ENCODE measurements at regions not wholly inside any gene's neighbourhood (a gene's known extent, or its start where the extent isn't known, plus 50 kb on each side); places are given as distances from the start of the nearest gene placed in this dataset.

DNA sequence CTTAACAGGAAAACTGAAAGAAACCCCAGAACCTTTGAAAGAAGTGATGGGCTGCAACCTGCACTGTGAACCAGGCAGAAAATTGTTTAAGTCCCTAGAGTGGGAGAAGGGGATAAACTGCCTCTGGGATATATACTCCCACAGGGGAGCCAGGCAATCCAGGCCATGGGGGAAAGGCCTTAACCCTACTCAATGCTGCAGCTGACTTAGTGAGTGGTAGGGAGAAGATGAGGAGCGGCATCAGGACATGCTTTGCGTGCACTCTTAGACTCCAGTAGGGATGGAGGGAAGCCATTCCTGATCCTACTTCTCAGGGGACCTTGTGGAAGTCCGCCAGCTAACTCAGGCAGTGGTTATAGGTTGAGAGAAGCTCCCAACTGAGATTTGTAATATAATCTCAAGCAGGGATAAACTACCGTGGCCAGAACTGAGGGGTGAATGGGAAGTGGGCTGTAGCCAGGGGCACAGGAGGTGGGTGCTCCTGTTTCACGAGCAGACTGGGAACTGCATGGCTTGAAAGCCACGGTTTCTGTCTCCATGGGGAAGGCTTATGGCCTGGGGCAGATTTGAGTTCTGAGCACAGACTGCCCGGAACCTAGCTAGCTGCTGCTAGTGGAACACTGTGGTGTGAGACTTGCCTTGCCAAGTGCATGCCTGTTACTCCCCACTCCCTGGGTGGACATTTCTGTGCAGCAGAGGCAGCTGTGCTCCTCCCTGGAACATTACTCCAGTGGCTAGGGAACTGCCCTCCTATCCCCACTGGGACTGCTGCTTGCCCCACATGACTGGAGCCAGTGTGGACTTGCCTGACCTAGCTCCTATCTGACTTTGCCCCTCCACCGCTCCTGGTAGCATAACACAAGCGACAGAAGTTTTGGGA lies 119.2 kb upstream of the SCAF11 start:
- Histone ChIP-seq H3K36me3 (ENCODE audit: control insufficient read depth in 5 of 5, insufficient read depth in 5 of 5, low read length in 5 of 5) (no peaks in the 10 kb centered on the region), H3K4me1 (ENCODE audit: control insufficient read depth in 5 of 5, insufficient read depth in 5 of 5, low read length in 5 of 5) (peaks cover 0 to 3% (median 0%) of the 10 kb centered on the region in 5 donors), H3K27ac (ENCODE audit: low read depth, low read length) (no peak overlapping the region), H3K4me3 (ENCODE audit: low read depth in 1 of 5, low read length in 5 of 5) (no peak overlapping the region), H3K9me3 (ENCODE audit: control insufficient read depth in 5 of 5, low read length in 5 of 5) (peaks cover 0 to 8% (median 0%) of the 10 kb centered on the region in 5 donors), H3K9ac (ENCODE audit: low read length in 5 of 5) (no peak overlapping the region), H3K27me3 (ENCODE audit: control insufficient read depth in 5 of 5, insufficient read depth in 4 of 5, low read length in 5 of 5) (no peaks in the 10 kb centered on the region)

DNA sequence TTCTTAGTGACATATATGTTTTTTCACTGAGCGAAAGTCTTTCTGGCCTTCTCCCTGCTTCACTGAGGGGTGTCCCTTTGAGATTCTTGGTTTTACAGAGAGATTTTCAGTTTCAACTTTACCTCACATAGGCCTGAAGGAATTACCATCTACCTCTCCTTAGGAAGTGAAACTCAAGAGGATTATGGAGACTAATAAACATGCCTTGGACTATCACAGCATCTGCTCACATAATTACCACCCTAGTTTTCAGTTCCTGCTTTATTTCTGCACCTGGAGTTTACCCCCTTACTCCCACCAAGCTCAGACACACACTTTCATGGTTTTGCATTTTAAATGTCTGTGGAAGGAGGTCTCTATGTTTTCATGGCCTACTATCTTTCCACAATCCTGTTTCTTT lies 118.3 kb upstream of the SCAF11 start:
- no peak overlapping the region for H3K9ac ChIP-seq (ENCODE audit: low read length in 5 of 5)
- H3K9me3 ChIP-seq (ENCODE audit: control insufficient read depth in 5 of 5, low read length in 5 of 5): peaks cover 0 to 8% (median 0%) of the 10 kb centered on the region in 5 donors
- peaks cover 0 to 3% (median 0%) of the 10 kb centered on the region in 5 donors for H3K4me1 ChIP-seq (ENCODE audit: control insufficient read depth in 5 of 5, insufficient read depth in 5 of 5, low read length in 5 of 5)
- no peaks in the 10 kb centered on the region for H3K36me3 ChIP-seq (ENCODE audit: control insufficient read depth in 5 of 5, insufficient read depth in 5 of 5, low read length in 5 of 5)
- H3K27ac ChIP-seq (ENCODE audit: low read depth, low read length): no peak overlapping the region
- H3K27me3 ChIP-seq (ENCODE audit: control insufficient read depth in 5 of 5, insufficient read depth in 4 of 5, low read length in 5 of 5): no peaks in the 10 kb centered on the region
- H3K4me3 ChIP-seq (ENCODE audit: low read depth in 1 of 5, low read length in 5 of 5): no peak overlapping the region

DNA sequence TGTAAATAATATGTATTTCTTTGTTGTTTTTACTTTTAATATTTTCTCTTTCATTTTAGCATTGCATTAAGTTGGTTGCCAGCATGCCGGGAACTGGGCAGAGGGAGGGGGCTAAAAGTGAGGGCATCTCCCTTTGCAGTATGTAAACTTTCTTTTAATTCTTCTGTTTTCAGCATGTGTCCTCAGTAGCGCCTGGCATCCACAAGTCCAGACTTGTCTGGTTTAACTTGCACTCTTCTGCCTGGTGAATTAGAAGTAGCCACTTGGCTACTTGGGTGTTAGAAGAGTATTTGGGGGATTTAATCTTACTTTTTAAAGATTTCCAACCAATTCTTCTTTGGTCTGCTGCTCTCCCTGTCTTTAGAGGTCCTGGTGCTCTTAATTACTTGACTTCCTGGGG lies 117.2 kb upstream of the SCAF11 start:
- H3K27ac ChIP-seq (ENCODE audit: low read depth, low read length): no peak overlapping the region

DNA sequence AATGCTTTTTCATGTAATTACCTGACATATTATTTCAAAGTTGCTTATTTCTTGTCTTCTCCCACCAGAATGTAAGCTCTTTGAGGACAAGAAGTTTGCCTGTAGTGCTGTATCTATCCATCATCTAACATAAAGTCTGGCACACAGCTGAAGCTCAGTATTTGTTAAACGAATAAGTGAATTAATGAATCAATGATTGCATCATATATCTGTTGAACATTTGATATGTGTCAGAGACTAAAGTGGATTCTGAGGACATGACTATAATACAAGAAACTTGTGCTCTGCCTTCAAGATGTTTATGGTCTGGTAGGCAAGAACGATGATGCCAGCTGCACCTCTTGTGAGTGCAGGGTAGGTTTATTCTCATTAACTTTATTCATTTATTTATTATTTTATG lies 115.4 kb upstream of the SCAF11 start:
- Histone ChIP-seq H3K9me3 (ENCODE audit: control insufficient read depth in 5 of 5, low read length in 5 of 5) (no peaks in the 10 kb centered on the region), H3K27me3 (ENCODE audit: control insufficient read depth in 5 of 5, insufficient read depth in 4 of 5, low read length in 5 of 5) (no peaks in the 10 kb centered on the region), H3K9ac (ENCODE audit: low read length in 5 of 5) (no peak overlapping the region), H3K27ac (ENCODE audit: low read depth, low read length) (no peak overlapping the region), H3K4me1 (ENCODE audit: control insufficient read depth in 5 of 5, insufficient read depth in 5 of 5, low read length in 5 of 5) (peaks cover 0 to 3% (median 0%) of the 10 kb centered on the region in 5 donors), H3K4me3 (ENCODE audit: low read depth in 1 of 5, low read length in 5 of 5) (no peak overlapping the region), H3K36me3 (ENCODE audit: control insufficient read depth in 5 of 5, insufficient read depth in 5 of 5, low read length in 5 of 5) (no peaks in the 10 kb centered on the region)

More for the DNA sequence above, 117.2 kb upstream of the SCAF11 start:
- no peaks in the 10 kb centered on the region for H3K27me3 ChIP-seq (ENCODE audit: control insufficient read depth in 5 of 5, insufficient read depth in 4 of 5, low read length in 5 of 5)
- H3K36me3 ChIP-seq (ENCODE audit: control insufficient read depth in 5 of 5, insufficient read depth in 5 of 5, low read length in 5 of 5): no peaks in the 10 kb centered on the region
- H3K9ac ChIP-seq (ENCODE audit: low read length in 5 of 5): no peak overlapping the region
- peaks cover 0 to 3% (median 0%) of the 10 kb centered on the region in 5 donors for H3K4me1 ChIP-seq (ENCODE audit: control insufficient read depth in 5 of 5, insufficient read depth in 5 of 5, low read length in 5 of 5)
- peaks cover 0 to 5% (median 0%) of the 10 kb centered on the region in 5 donors for H3K9me3 ChIP-seq (ENCODE audit: control insufficient read depth in 5 of 5, low read length in 5 of 5)
- H3K4me3 ChIP-seq (ENCODE audit: low read depth in 1 of 5, low read length in 5 of 5): no peak overlapping the region

DNA sequence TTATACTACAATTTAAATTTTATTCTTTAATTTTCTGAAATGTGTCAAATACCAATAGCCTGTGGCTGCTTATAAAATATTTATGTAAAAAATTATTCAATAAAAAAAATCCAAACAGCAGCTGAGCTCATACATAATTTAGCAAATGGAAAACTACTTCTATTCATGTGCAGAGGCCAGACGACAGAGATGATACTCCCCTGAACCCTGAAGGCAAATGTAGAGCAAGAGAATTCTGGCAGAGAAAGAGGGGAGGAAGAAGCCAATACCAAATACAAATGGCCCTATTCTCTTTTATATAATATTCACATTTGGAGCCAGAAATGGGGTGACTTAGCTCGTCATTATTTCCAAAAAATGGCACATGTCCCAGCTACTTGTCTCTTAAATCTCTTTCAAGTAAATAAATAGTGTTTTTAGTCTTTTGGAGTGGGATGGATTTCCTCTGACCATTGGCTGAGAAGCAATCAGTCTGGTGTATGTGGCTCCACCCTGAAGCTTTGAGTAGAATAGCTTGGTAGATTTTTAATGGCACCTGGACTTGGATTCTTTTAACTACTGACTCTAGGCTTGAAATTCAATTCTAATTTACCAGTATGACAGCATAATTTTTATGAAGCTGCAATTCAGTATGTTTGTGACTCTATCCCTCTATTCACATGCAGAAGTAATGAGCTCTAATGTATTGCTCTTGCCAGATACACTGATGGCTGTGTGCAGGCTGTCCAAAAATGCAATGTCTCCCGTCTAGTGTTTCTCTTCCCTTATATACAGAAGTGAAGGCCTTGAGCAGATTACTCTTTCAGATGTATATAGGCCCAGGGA lies 113.4 kb upstream of the SCAF11 start:
- Histone ChIP-seq H3K27ac (ENCODE audit: low read depth, low read length) (no peak overlapping the region), H3K9me3 (ENCODE audit: control insufficient read depth in 5 of 5, low read length in 5 of 5) (peaks cover 0 to 2% (median 0%) of the 10 kb centered on the region in 5 donors), H3K4me3 (ENCODE audit: low read depth in 1 of 5, low read length in 5 of 5) (no peak overlapping the region), H3K27me3 (ENCODE audit: control insufficient read depth in 5 of 5, insufficient read depth in 4 of 5, low read length in 5 of 5) (no peaks in the 10 kb centered on the region), H3K36me3 (ENCODE audit: control insufficient read depth in 5 of 5, insufficient read depth in 5 of 5, low read length in 5 of 5) (no peaks in the 10 kb centered on the region), H3K9ac (ENCODE audit: low read length in 5 of 5) (no peak overlapping the region), H3K4me1 (ENCODE audit: control insufficient read depth in 5 of 5, insufficient read depth in 5 of 5, low read length in 5 of 5) (no peaks in the 10 kb centered on the region)

DNA sequence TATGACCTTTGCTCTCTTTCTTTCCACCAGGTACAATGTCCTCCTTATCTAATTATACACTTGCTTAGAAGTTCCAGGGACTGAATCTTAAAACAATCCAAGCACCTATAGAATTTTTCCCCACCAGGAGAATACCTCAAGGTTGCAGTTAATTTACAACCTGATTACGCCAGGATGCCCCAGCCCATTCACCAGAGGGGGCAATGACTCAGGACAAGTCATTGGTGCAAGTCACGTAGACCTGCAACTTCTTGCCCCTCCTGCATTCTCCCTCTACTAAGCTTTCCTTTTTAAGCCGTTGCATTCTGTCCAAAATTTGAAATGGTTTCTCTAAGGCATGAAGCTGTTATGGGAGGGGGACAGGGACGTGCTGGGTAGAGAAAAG lies 111.1 kb upstream of the SCAF11 start:
- no peaks in the 10 kb centered on the region for H3K36me3 ChIP-seq (ENCODE audit: control insufficient read depth in 5 of 5, insufficient read depth in 5 of 5, low read length in 5 of 5)
- H3K27me3 ChIP-seq (ENCODE audit: control insufficient read depth in 5 of 5, insufficient read depth in 4 of 5, low read length in 5 of 5): no peaks in the 10 kb centered on the region
- no peak overlapping the region for H3K9ac ChIP-seq (ENCODE audit: low read length in 5 of 5)
- no peak overlapping the region for H3K4me3 ChIP-seq (ENCODE audit: low read depth in 1 of 5, low read length in 5 of 5)
- H3K27ac ChIP-seq (ENCODE audit: low read depth, low read length): no peak overlapping the region
- peaks cover 0 to 2% (median 0%) of the 10 kb centered on the region in 5 donors for H3K9me3 ChIP-seq (ENCODE audit: control insufficient read depth in 5 of 5, low read length in 5 of 5)
- no peaks in the 10 kb centered on the region for H3K4me1 ChIP-seq (ENCODE audit: control insufficient read depth in 5 of 5, insufficient read depth in 5 of 5, low read length in 5 of 5)

DNA sequence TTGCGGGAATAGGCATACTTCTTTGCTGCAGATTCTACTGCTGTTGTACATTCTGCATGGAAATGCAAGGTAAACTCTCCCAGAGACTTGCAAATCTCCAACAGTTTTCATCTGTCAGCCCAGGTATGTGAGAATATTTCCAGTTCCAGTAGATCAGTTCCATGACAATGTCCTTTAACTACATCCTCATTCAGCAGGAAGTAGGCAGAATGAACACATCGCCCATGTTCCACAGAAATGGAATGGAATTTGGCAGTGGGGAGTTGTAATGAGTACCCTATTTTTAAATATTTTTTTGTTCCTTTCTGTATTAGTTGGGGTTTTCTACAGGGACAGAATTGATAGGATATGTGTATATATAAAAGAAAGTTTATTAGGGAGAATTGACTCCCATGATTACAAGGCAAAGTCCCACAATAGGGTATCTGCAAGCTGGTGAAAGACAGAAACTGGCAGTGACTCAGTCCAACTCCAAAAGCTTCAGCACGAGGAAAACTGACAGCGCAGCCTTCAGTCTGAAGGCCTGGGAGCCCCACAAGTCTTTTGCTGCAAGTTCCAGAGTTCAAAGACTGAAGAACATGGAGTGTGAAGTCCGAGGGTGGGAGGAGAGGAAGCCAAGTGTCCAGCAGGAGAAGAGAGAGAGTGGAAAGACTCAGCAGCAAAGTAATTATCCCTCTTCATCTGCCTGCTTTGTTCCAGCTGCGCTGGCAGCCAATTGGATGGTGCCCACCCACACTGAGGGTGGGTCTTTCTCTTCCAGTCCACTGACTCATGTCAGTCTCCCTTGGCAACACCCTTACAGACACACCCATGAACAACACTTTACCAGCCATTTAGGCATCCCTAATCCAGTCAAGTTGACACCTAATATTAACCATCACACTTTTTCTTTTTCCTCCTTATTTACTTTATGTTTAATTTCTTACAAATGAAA lies 110.4 kb upstream of the SCAF11 start:
- Histone ChIP-seq H3K9me3 (ENCODE audit: control insufficient read depth in 5 of 5, low read length in 5 of 5) (peaks cover 0 to 2% (median 0%) of the 10 kb centered on the region in 5 donors), H3K4me1 (ENCODE audit: control insufficient read depth in 5 of 5, insufficient read depth in 5 of 5, low read length in 5 of 5) (no peaks in the 10 kb centered on the region), H3K27ac (ENCODE audit: low read depth, low read length) (no peak overlapping the region), H3K4me3 (ENCODE audit: low read depth in 1 of 5, low read length in 5 of 5) (no peak overlapping the region), H3K9ac (ENCODE audit: low read length in 5 of 5) (no peak overlapping the region), H3K36me3 (ENCODE audit: control insufficient read depth in 5 of 5, insufficient read depth in 5 of 5, low read length in 5 of 5) (no peaks in the 10 kb centered on the region), H3K27me3 (ENCODE audit: control insufficient read depth in 5 of 5, insufficient read depth in 4 of 5, low read length in 5 of 5) (no peaks in the 10 kb centered on the region)

DNA sequence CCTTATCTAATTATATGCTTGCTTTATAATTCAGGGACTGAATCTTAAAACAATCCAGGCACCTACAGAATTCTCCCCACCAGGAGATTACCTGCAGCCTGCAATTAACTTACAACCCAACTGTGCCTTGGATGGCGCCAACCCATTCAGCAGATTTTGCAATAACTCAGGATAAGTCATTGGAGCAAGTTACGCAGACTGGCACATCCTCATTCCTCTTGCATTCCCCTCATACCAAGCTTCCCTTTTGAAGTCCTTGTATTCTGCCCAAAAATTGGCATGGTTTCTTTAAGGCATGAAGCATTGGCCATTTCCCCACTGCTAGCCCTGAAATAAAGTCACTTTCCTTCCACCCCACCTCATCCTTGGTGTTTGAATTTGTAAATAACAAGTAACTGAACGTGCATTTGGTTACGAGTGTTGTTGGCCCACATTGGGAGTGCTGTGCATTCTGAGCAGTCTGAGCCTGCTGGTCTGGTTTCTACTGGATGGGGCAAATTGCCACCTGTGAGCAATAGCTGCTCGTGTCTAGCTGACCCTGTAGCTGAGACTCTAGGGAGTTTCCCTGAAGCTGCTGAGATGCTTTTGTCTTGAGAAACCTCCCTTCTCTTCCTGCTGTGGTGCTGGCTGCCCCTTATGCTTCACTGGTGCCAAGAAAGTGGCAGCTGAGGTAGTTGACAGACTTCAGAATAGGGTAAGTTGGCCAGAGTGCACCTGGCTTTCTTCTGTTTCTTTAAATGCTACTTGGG lies 99.2 kb upstream of the SCAF11 start:
- Histone ChIP-seq H3K9me3 (ENCODE audit: control insufficient read depth in 5 of 5, low read length in 5 of 5) (peaks cover 0 to 17% (median 11%) of the 10 kb centered on the region in 5 donors), H3K27ac (ENCODE audit: low read depth, low read length) (no peak overlapping the region), H3K4me3 (ENCODE audit: low read depth in 1 of 5, low read length in 5 of 5) (no peak overlapping the region), H3K27me3 (ENCODE audit: control insufficient read depth in 5 of 5, insufficient read depth in 4 of 5, low read length in 5 of 5) (no peaks in the 10 kb centered on the region), H3K4me1 (ENCODE audit: control insufficient read depth in 5 of 5, insufficient read depth in 5 of 5, low read length in 5 of 5) (no peaks in the 10 kb centered on the region), H3K36me3 (ENCODE audit: control insufficient read depth in 5 of 5, insufficient read depth in 5 of 5, low read length in 5 of 5) (no peaks in the 10 kb centered on the region), H3K9ac (ENCODE audit: low read length in 5 of 5) (no peak overlapping the region)

DNA sequence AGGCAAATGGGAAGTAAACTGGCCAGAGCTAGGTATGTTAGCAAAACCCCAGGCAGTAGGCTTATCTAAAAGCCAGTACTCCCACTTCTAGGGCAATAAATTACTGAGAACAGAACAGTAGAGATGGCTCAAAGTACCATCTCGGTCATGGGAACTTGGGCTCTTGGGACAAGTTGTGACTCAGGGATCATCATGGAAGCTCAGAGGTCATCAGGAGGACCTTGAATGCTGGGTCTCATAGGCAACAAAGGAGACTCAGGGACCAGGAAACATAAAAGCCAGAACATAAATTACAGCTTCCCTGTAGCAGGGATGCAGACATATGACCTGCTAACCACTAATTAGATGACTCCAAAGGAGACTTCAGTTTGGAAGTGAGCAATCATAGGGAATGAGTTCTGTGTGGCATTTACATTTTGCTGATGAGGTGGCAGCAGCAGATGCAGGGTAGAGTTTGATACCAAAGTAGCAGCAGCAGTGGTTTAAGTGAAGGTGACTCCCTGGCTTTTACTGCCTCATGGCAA lies 97.6 kb upstream of the SCAF11 start:
- Histone ChIP-seq H3K9me3 (ENCODE audit: control insufficient read depth in 5 of 5, low read length in 5 of 5) (peaks cover 0 to 24% (median 13%) of the 10 kb centered on the region in 5 donors), H3K9ac (ENCODE audit: low read length in 5 of 5) (no peak overlapping the region)

More for the DNA sequence above, 97.6 kb upstream of the SCAF11 start:
- Histone ChIP-seq H3K4me3 (ENCODE audit: low read depth in 1 of 5, low read length in 5 of 5) (no peak overlapping the region), H3K27ac (ENCODE audit: low read depth, low read length) (no peak overlapping the region), H3K4me1 (ENCODE audit: control insufficient read depth in 5 of 5, insufficient read depth in 5 of 5, low read length in 5 of 5) (no peaks in the 10 kb centered on the region), H3K27me3 (ENCODE audit: control insufficient read depth in 5 of 5, insufficient read depth in 4 of 5, low read length in 5 of 5) (no peaks in the 10 kb centered on the region), H3K36me3 (ENCODE audit: control insufficient read depth in 5 of 5, insufficient read depth in 5 of 5, low read length in 5 of 5) (no peaks in the 10 kb centered on the region)
